ENCODE measurements at regions not wholly inside any gene's neighbourhood (a gene's known extent, or its start where the extent isn't known, plus 50 kb on each side); places are given as distances from the start of the nearest gene placed in this dataset.

- no peak for DNase-seq (ENCODE audit: low read depth)
- TF ChIP-seq CTCF (IDR thresholded peaks at IDR 0.05; ENCODE audit: control insufficient read depth, insufficient read depth, low read depth, low read length, missing control alignments): no peak
- H3K4me3 ChIP-seq (ENCODE audit: control insufficient read depth, low read depth, low read length): no peak overlapping the region
These were observed 92.4 kb downstream of the CLDN1 start for GRCh38 chr3:190229632-190230424.

GRCh38 chr3:190227064-190227463 is 95.2 kb downstream of the CLDN1 start:
- H3K4me3 ChIP-seq (ENCODE audit: control insufficient read depth, low read depth, low read length): no peak overlapping the region
- no peak for DNase-seq (ENCODE audit: low read depth)
- TF ChIP-seq CTCF (IDR thresholded peaks at IDR 0.05; ENCODE audit: control insufficient read depth, insufficient read depth, low read depth, low read length, missing control alignments): no peak

- no peak for DNase-seq (ENCODE audit: low read depth)
- no peak overlapping the region for H3K4me3 ChIP-seq (ENCODE audit: control insufficient read depth, low read depth, low read length)
- TF ChIP-seq CTCF (IDR thresholded peaks at IDR 0.05; ENCODE audit: control insufficient read depth, insufficient read depth, low read depth, low read length, missing control alignments): peak; percentile 52
These were observed 97.2 kb downstream of the CLDN1 start for GRCh38 chr3:190224863-190225692.

- H3K4me3 ChIP-seq (ENCODE audit: control insufficient read depth, low read depth, low read length): no peak overlapping the region
- TF ChIP-seq CTCF (IDR thresholded peaks at IDR 0.05; ENCODE audit: control insufficient read depth, insufficient read depth, low read depth, low read length, missing control alignments): no peak
- DNase-seq (ENCODE audit: low read depth): no peak
These were observed 97.8 kb downstream of the CLDN1 start for GRCh38 chr3:190224456-190224855.

- TF ChIP-seq CTCF (IDR thresholded peaks at IDR 0.05; ENCODE audit: control insufficient read depth, insufficient read depth, low read depth, low read length, missing control alignments): no peak
- no peak overlapping the region for H3K4me3 ChIP-seq (ENCODE audit: control insufficient read depth, low read depth, low read length)
- DNase-seq (ENCODE audit: low read depth): no peak
These were observed 99.3 kb downstream of the CLDN1 start for GRCh38 chr3:190222916-190223315.

- H3K4me3 ChIP-seq (ENCODE audit: control insufficient read depth, low read depth, low read length): no peak overlapping the region
- no peak for DNase-seq (ENCODE audit: low read depth)
- TF ChIP-seq CTCF (IDR thresholded peaks at IDR 0.05; ENCODE audit: control insufficient read depth, insufficient read depth, low read depth, low read length, missing control alignments): no peak
These were observed 99.9 kb downstream of the CLDN1 start for GRCh38 chr3:190222360-190222759.
